ENCODE measurements at regions not wholly inside any gene's neighbourhood (a gene's known extent, or its start where the extent isn't known, plus 50 kb on each side); places are given as distances from the start of the nearest gene placed in this dataset.

DNA sequence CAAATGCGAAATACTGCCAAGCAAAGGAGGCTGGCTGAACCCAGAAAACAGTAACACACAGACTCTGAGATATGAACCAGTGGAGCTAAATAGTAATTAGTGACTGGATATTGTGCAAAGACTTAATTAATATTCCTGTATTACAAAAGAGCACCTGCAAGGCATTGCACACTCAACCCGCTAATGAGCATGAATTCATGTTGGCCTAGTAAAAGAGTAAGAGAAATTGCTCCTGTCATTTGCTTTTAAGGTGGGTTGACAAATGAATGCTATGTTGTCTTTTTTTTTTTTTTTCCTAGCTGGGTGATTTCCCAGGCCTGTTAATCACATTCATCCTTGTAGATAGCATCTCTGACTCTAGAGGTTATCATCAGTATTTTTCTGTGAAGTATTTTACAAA, 87.0 kb upstream of the CERS6 start:
- no peak overlapping the region for H3K4me3 ChIP-seq (ENCODE audit: low read depth, low read length)
- DNase-seq (ENCODE audit: low read depth): no peak
- TF ChIP-seq, protein P1, sequence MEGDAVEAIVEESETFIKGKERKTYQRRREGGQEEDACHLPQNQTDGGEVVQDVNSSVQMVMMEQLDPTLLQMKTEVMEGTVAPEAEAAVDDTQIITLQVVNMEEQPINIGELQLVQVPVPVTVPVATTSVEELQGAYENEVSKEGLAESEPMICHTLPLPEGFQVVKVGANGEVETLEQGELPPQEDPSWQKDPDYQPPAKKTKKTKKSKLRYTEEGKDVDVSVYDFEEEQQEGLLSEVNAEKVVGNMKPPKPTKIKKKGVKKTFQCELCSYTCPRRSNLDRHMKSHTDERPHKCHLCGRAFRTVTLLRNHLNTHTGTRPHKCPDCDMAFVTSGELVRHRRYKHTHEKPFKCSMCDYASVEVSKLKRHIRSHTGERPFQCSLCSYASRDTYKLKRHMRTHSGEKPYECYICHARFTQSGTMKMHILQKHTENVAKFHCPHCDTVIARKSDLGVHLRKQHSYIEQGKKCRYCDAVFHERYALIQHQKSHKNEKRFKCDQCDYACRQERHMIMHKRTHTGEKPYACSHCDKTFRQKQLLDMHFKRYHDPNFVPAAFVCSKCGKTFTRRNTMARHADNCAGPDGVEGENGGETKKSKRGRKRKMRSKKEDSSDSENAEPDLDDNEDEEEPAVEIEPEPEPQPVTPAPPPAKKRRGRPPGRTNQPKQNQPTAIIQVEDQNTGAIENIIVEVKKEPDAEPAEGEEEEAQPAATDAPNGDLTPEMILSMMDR (IDR thresholded peaks at IDR 0.05; ENCODE audit: control insufficient read depth, extremely low read depth, insufficient read depth): no peak

DNA sequence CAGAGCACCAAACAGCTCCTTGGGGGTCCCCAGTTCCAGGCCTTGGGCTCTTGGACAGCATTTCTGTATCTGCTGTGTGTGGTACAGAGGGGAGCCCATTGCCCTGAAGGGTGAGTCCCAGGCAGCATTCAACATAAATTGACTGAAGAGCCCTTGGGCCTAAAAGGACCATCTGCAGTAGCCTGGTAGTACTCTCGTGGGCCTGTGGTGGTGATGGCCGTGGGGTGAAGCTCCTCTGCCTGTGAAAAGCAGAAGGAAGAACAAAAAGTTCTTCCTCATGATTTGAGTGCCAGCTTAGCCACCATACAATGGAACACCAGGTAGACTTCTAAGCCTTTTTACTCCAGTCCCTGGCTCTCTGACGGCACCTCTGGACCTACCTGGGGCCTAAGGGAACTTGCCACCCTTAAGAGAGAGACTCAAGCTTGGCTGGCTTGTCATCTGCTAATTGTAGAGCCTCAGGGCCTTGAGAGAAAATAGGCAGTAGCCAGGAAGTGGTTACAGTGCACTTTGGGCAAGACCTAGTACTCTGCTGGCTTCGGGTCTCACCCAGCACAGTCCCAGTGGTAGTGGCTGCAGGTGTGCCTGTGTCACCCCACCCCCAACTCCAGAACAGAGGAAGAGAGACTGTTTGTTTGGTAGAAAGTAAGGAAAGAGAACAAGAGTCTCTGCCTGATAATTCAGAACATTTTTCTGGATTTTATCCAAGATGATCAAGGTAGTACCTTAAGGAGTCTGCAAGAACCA, 84.6 kb upstream of the CERS6 start:
- no peak for DNase-seq (ENCODE audit: low read depth)
- H3K4me3 ChIP-seq (ENCODE audit: low read depth, low read length): no peak overlapping the region
- TF ChIP-seq, protein P1 (IDR thresholded peaks at IDR 0.05; ENCODE audit: control insufficient read depth, extremely low read depth, insufficient read depth): no peak

DNA sequence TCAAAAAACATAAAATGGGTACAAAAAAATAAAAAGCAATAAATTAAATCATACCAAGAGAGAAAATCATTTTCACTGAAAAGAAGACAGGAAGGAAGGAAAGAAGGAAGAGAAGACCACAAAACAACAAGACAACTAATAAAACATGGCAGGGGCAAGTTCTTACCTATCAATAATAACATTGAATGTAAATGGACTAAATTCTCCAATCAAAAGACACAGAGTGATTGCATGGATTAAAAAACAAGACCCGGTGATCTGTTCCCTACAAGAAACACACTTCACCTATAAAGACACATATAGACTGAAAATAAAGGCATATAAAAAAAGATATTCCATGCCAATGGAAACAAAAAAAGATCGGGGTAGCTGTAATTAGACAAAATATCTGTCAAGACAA, 82.6 kb upstream of the CERS6 start:
- H3K4me3 ChIP-seq (ENCODE audit: low read depth, low read length): no peak overlapping the region
- no peak for DNase-seq (ENCODE audit: low read depth)
- TF ChIP-seq, protein P1 (IDR thresholded peaks at IDR 0.05; ENCODE audit: control insufficient read depth, extremely low read depth, insufficient read depth): no peak

DNA sequence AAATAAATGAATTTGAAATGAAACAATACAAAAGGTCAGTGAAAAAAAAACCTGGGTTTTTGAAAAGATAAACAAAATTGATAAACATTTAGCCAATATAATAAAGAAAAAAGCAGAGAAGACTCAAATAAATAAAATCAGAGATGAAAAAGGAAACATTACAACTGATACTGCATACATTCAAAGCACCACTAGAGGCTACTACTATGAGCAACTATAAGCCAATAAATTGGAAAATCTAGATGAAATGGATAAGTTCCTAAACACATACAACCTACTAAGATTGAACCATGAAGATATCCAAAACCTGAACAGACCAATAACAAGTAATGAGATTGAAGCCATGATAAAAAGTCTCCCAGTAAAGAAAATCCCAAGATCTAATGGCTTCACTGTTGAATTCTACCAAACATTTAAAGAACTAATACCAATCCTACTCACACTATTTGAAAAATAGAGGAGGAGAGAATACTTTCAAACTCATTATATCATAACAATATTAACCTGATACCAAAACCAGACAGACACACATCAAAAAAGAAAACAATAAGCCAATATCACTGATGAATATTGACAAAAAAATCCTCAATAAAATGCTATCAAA, 80.8 kb upstream of the CERS6 start:
- DNase-seq (ENCODE audit: low read depth): no peak
- TF ChIP-seq, protein P1 (IDR thresholded peaks at IDR 0.05; ENCODE audit: control insufficient read depth, extremely low read depth, insufficient read depth): peak; percentile 43

DNA sequence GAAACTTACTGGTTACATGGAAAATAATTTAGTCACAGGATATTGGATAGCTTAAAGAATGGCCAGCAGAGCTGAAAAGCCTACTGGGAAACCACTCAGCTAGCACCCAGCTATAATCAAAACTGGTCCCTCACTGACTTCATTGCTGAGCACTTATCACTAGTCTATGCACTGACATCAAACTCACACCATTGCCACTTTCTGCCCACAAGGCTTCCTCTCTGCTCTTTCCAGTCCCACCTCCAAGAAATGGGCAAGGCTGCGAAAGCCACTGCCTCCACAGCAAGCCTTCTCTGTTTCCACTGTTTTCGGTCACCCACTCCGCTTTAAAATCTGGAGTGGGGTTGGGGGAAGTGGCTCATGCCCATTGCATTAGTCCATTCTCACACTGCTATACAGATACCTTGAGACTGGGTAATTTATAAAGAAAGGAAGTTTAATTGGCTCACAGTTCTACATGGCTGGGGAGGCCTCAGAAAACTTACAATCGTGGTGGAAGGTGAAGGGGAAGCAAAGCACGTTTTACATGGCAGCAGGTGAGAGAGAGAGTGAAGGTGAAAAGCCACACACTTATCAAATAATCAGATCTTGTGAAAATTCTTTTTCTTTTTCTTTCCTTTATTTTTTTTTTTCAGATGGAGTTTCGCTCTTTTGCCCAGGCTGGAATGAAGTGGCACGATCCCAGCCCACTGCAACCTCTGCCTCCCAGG, 77.0 kb upstream of the CERS6 start:
- no peak overlapping the region for H3K4me3 ChIP-seq (ENCODE audit: low read depth, low read length)
- no peak for DNase-seq (ENCODE audit: low read depth)
- TF ChIP-seq, protein P1 (IDR thresholded peaks at IDR 0.05; ENCODE audit: control insufficient read depth, extremely low read depth, insufficient read depth): no peak

More for the DNA sequence above, 80.8 kb upstream of the CERS6 start:
- H3K4me3 ChIP-seq (ENCODE audit: low read depth, low read length): no peak overlapping the region

DNA sequence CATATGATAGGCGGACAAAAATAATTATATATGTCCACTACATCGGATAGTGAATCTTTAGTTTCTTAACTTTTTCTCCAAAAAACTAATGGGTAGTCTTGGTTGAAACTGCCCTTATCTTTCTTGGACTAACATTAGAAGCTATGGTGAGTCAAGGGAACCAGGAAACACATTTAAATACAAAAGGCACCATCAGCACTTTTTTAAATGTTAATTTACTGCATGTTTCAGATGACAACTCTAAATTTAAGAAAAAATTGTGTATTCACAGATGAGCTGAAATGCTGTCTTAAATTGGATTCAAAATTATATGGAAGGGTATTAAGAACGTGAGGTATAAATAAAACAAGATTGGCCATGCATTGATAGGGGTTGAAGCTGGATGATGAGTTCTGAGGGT, 75.6 kb upstream of the CERS6 start:
- DNase-seq (ENCODE audit: low read depth): no peak
- H3K4me3 ChIP-seq (ENCODE audit: low read depth, low read length): no peak overlapping the region
- TF ChIP-seq, protein P1 (IDR thresholded peaks at IDR 0.05; ENCODE audit: control insufficient read depth, extremely low read depth, insufficient read depth): no peak

All from LNCaP clone FGC (cell line).